ENCODE measurements at regions not wholly inside any gene's neighbourhood (a gene's known extent, or its start where the extent isn't known, plus 50 kb on each side); places are given as distances from the start of the nearest gene placed in this dataset.

- RAD21 ChIA-PET (ENCODE audit: low non-redundant PET in 1 of 2, low total read pairs in 2 of 2, uncharacterized antibody in 2 of 2, unreplicated experiment in 2 of 2), result no interaction called here
- Histone ChIP-seq H3K27me3 (ENCODE audit: insufficient read depth, low read length) (no peaks in the 10 kb centered on the region), H3K9ac (ENCODE audit: low read length) (no peak overlapping the region), H3K4me1 (ENCODE audit: control insufficient read depth in 1 of 2, insufficient read depth in 2 of 2, low read length in 2 of 2) (no peaks in the 10 kb centered on the region), H4K20me1 (ENCODE audit: insufficient read depth) (no peaks in the 10 kb centered on the region), H2AFZ (ENCODE audit: low read depth, low read length, poor library complexity, severe bottlenecking) (no peak overlapping the region), H3K27ac (ENCODE audit: low read depth, low read length) (no peak overlapping the region), H3K79me2 (ENCODE audit: insufficient read depth, low read length) (no peaks in the 10 kb centered on the region), H3K9me2 (ENCODE audit: insufficient read depth) (no peaks in the 10 kb centered on the region), H3K36me3 (ENCODE audit: control insufficient read depth in 1 of 2, insufficient read depth in 2 of 2, low read length in 2 of 2) (no peaks in the 10 kb centered on the region), H3K9me3 (ENCODE audit: control insufficient read depth in 1 of 2, insufficient read depth in 1 of 2, low read depth in 1 of 2, low read length in 2 of 2) (no peaks in the 10 kb centered on the region), H3K4me2 (ENCODE audit: low read length) (no peak overlapping the region), H3K4me3 (replicated peaks in 1 of 2; ENCODE audit: low read depth in 1 of 2, low read length in 2 of 2) (no peak overlapping the region)
- DNase-seq (ENCODE audit: low read depth, low spot score), result no peak
- BruUV-seq (replicated peaks), result no TSS peak
- CTCF ChIA-PET, result no interaction called here
- no peak for ATAC-seq
- intact Hi-C loops (cut with micrococcal nuclease), result no loop called here
- POLR2A ChIA-PET, result no interaction called here
- no peak for TF ChIP-seq ZNF274 (IDR thresholded peaks at IDR 0.05; ENCODE audit: low read depth, low read length)
- TF ChIP-seq RAD21 (IDR thresholded peaks at IDR 0.05; ENCODE audit: low read depth), result no peak
- no peak for TF ChIP-seq EZH2phosphoT487 (IDR thresholded peaks at IDR 0.05; ENCODE audit: borderline replicate concordance)
- no peak for TF ChIP-seq TCF7L2 (IDR thresholded peaks at IDR 0.05; ENCODE audit: borderline replicate concordance, extremely low read depth, insufficient read depth, insufficient read length)
- TF ChIP-seq REST (IDR thresholded peaks at IDR 0.05; ENCODE audit: low read depth), result no peak
- no peak for TF ChIP-seq MAX (IDR thresholded peaks at IDR 0.05)
- TF ChIP-seq ZFX (IDR thresholded peaks at IDR 0.05), result no peak
- no peak for TF ChIP-seq FOSL1 (IDR thresholded peaks at IDR 0.05; ENCODE audit: low read depth)
- no peak for TF ChIP-seq ZBTB33 (IDR thresholded peaks at IDR 0.05; ENCODE audit: extremely low read depth, insufficient replicate concordance, low read length)
- no peak for TF ChIP-seq SIN3A (IDR thresholded peaks at IDR 0.05; ENCODE audit: low read depth)
- TF ChIP-seq CTCF (IDR thresholded peaks at IDR 0.05 in 2 of 3, conservative IDR thresholded peaks at IDR 0.05 in 1 of 3; ENCODE audit: borderline replicate concordance in 1 of 3, insufficient read depth in 1 of 3, low read depth in 2 of 3, low read length in 2 of 3), result no peak
- no peak for TF ChIP-seq JUND (IDR thresholded peaks at IDR 0.05)
- TF ChIP-seq SRF (IDR thresholded peaks at IDR 0.05; ENCODE audit: low read depth), result no peak
- no peak for TF ChIP-seq POLR2AphosphoS5 (IDR thresholded peaks at IDR 0.05; ENCODE audit: low read depth, low read length)
- no peak for TF ChIP-seq CBX3 (IDR thresholded peaks at IDR 0.05; ENCODE audit: low read depth)
- no peak for TF ChIP-seq ELF1 (IDR thresholded peaks at IDR 0.05; ENCODE audit: borderline replicate concordance, low read depth)
- no peak for TF ChIP-seq ATF3 (IDR thresholded peaks at IDR 0.05)
- TF ChIP-seq EZH2 (IDR thresholded peaks at IDR 0.05), result no peak
- TF ChIP-seq POLR2A (IDR thresholded peaks at IDR 0.05; ENCODE audit: borderline replicate concordance, extremely low read depth, insufficient read depth, insufficient read length), result no peak
These were observed 175.3 kb upstream of the AGR3 start for GRCh38 chr7:17057143-17057509.

Data from HCT116 (cell line).